Endothelial cell of umbilical vein (primary cell): ENCODE measurements at regions not wholly inside any gene's neighbourhood (a gene's known extent, or its start where the extent isn't known, plus 50 kb on each side); places are given as distances from the start of the nearest gene placed in this dataset.

Experiments used
- BruUV-seq: library from RNA; stranded (reverse); fragments of 400-500 nt; replicated peaks from 2 replicates; lab custom pipeline; 2021; lab: Mats Ljungman, UMichigan
- CTCF ChIA-PET: fragments of 300-600, 350-600 bp; sonication (Branson Sonifier 250); formaldehyde crosslinking; loops from one replicate; lab custom pipeline; 2021; ENCODE audit warnings: antibody characterized with exemption, inconsistent platforms; lab: Charles Lee
- POLR2A ChIA-PET: fragments of 300-600, 350-600 bp; sonication (Branson Sonifier 250); formaldehyde crosslinking; loops from one replicate; lab custom pipeline; 2021; ENCODE audit warnings: antibody characterized with exemption, inconsistent platforms; lab: Charles Lee
- DNase-seq: peaks from one replicate; pipeline ENCODE4 v3.0.0-alpha.2; 2011; ENCODE audit warnings: low read depth, low spot score
- FAIRE-seq: peaks from 2 replicates; lab custom pipeline; 2011; peaks lifted over from hg19 to GRCh38; lab: Jason Lieb, UNC
- H2AFZ ChIP-seq: 2 replicates; pipeline ENCODE4 v1.6.0; 2012; ENCODE audit warnings: low read depth, low read length, control low read depth, inconsistent platforms
- H3K27ac ChIP-seq: 2 replicates; pipeline ENCODE4 v1.5.1; 2011; ENCODE audit warnings: low read depth, mild to moderate bottlenecking, control low read depth, low read length, moderate library complexity; ENCODE audit not compliant: insufficient read depth
- H3K27me3 ChIP-seq, 2 experiments: 2 replicates each; pipeline versions ENCODE4 v1.6.0 to v1.6.1; 2011; ENCODE audit warnings: low read length in 2 of 2, mixed read lengths in 1 of 2; ENCODE audit not compliant: control insufficient read depth in 2 of 2, insufficient read depth in 2 of 2
- H3K36me3 ChIP-seq, 2 experiments: 2 replicates in 1 of 2; 3 replicates in 1 of 2; pipeline ENCODE4 v1.5.1; 2011; ENCODE audit warnings: low read length in 2 of 2, mild to moderate bottlenecking in 1 of 2, moderate library complexity in 1 of 2; ENCODE audit not compliant: control insufficient read depth in 2 of 2, insufficient read depth in 2 of 2; ENCODE audit errors: extremely low read depth in 1 of 2
- H3K4me1 ChIP-seq: 3 replicates; pipeline ENCODE4 v1.5.1; 2011; ENCODE audit warnings: mild to moderate bottlenecking, low read length; ENCODE audit not compliant: control insufficient read depth, insufficient read depth; ENCODE audit errors: extremely low read depth
- H3K4me2 ChIP-seq: 2 replicates; pipeline ENCODE4 v1.6.1; 2011; ENCODE audit warnings: low read length, control low read depth, mixed read lengths; ENCODE audit not compliant: insufficient read depth
- H3K4me3 ChIP-seq, 3 experiments: fragments of 200-600 bp in 1 of 3; sonication (generic), shearing (Covaris generic) in 1 of 3; replicated peaks in 1 of 3; 2 replicates each; pipeline ENCODE4 v1.5.1; 2011 to 2016; ENCODE audit warnings: control low read depth in 3 of 3, low read length in 3 of 3, mild to moderate bottlenecking in 2 of 3, inconsistent platforms in 1 of 3, low read depth in 1 of 3, moderate library complexity in 1 of 3; ENCODE audit not compliant: insufficient read depth in 1 of 3
- H3K79me2 ChIP-seq: 2 replicates; pipeline ENCODE4 v1.6.0; 2012; ENCODE audit warnings: low read length, inconsistent platforms; ENCODE audit not compliant: control insufficient read depth, insufficient read depth
- H3K9ac ChIP-seq: replicated peaks from 2 replicates; pipeline ENCODE3; 2011; ENCODE audit warnings: low read length, control low read depth; ENCODE audit not compliant: insufficient read depth; ENCODE audit errors: extremely low read depth
- H3K9me1 ChIP-seq: replicated peaks from 3 replicates; pipeline ENCODE4 v1.6.0; 2011; ENCODE audit warnings: mild to moderate bottlenecking, low read length; ENCODE audit not compliant: control insufficient read depth, insufficient read depth; ENCODE audit errors: extremely low read depth
- H3K9me3 ChIP-seq: replicated peaks from 2 replicates; pipeline ENCODE4 v1.5.1; 2012; ENCODE audit warnings: low read length, inconsistent platforms; ENCODE audit not compliant: control insufficient read depth, insufficient read depth
- H4K20me1 ChIP-seq: replicated peaks from 2 replicates; pipeline ENCODE3; 2011; ENCODE audit warnings: mild to moderate bottlenecking, low read length; ENCODE audit not compliant: control insufficient read depth, insufficient read depth; ENCODE audit errors: extremely low read depth
- CTCF ChIP-seq, 2 donors: IDR thresholded peaks; 1 replicate in 1 of 2; 2 replicates in 1 of 2; pipeline ENCODE4 v1.5.1; 2011; ENCODE audit warnings: low read length in 2 of 2, mild to moderate bottlenecking in 2 of 2, moderate library complexity in 2 of 2, control low read depth in 1 of 2, inconsistent platforms in 1 of 2, low read depth in 1 of 2; ENCODE audit not compliant: insufficient read depth in 1 of 2; ENCODE audit errors: extremely low read depth in 1 of 2
- EZH2 ChIP-seq: IDR thresholded peaks from 2 replicates; pipeline ENCODE4 v1.6.1; 2012; ENCODE audit warnings: borderline replicate concordance, low read depth, mild to moderate bottlenecking, moderate library complexity, low read length, inconsistent platforms; ENCODE audit not compliant: severe bottlenecking
- FOS ChIP-seq: IDR thresholded peaks from 2 replicates; pipeline ENCODE4 v1.6.1; 2011; ENCODE audit warnings: mild to moderate bottlenecking, low read length, moderate library complexity, borderline replicate concordance; ENCODE audit not compliant: insufficient read depth
- GATA2 ChIP-seq: IDR thresholded peaks from 2 replicates; pipeline ENCODE4 v1.7.0; 2011; ENCODE audit warnings: low read depth, mild to moderate bottlenecking, moderate library complexity, mixed read lengths, low read length; ENCODE audit not compliant: insufficient read length, insufficient read depth
- JUN ChIP-seq: IDR thresholded peaks from 2 replicates; pipeline ENCODE4 v1.6.1; 2011; ENCODE audit warnings: borderline replicate concordance, low read depth; ENCODE audit not compliant: insufficient read length, insufficient read depth
- MAX ChIP-seq: IDR thresholded peaks from 2 replicates; pipeline ENCODE4 v1.6.1; 2011; ENCODE audit not compliant: insufficient read depth, insufficient read length
- MYC ChIP-seq: IDR thresholded peaks from one replicate; pipeline ENCODE4 v1.6.1; 2011; ENCODE audit warnings: mild to moderate bottlenecking, low read depth, low read length
- POLR2A ChIP-seq: IDR thresholded peaks from 2 replicates; pipeline ENCODE4 v1.6.1; 2012; ENCODE audit warnings: low read depth, mild to moderate bottlenecking, control low read depth, low read length
- POLR2AphosphoS5 ChIP-seq: IDR thresholded peaks from 2 replicates; pipeline ENCODE4 v1.6.1; 2012; ENCODE audit warnings: low read depth, mild to moderate bottlenecking, control low read depth, low read length, moderate library complexity; ENCODE audit not compliant: insufficient read depth
- dilution Hi-C: fragments of 300-500 bp; cut with MboI; formaldehyde crosslinking; loops from one replicate; pipeline ENCODE4 v1.15.0; 2019; ENCODE audit warnings: low sequenced_read_pairs; ENCODE audit not compliant: extremely low pct_ligation_motif_present
- intact Hi-C: fragments of 100-400 bp; cut with micrococcal nuclease; formaldehyde crosslinking; loops from one replicate; pipeline ENCODE4 v1.10.0; 2022

GRCh38 chr1:177660188-177660587 lies 309.7 kb downstream of the SEC16B start:
- FAIRE-seq = no peak

More at GRCh38 chr1:177660188-177660587, 309.7 kb downstream of the SEC16B start:
- Histone ChIP-seq H3K9ac (no peak overlapping the region), H3K79me2 (no peaks in the 10 kb centered on the region), H3K9me1 (no peaks in the 10 kb centered on the region), H3K4me1 (no peaks in the 10 kb centered on the region), H2AFZ (no peak overlapping the region), H3K4me3 (no peak overlapping the region), H4K20me1 (no peaks in the 10 kb centered on the region), H3K9me3 (no peaks in the 10 kb centered on the region), H3K4me2 (no peak overlapping the region), H3K27ac (no peak overlapping the region), H3K36me3 (no peaks in the 10 kb centered on the region), H3K27me3 (no peaks in the 10 kb centered on the region)
- DNase-seq = no peak
- intact Hi-C loops (no loop called here), dilution Hi-C loops (no loop called here)
- CTCF ChIA-PET = no interaction called here
- no TSS peak for BruUV-seq
- TF ChIP-seq FOS (no peak), POLR2A (no peak), MYC (no peak), CTCF (IDR thresholded peaks at IDR 0.05; ENCODE audit: extremely low read depth in 1 of 2, insufficient read depth in 1 of 2, low read depth in 1 of 2, low read length in 2 of 2) (no peak), POLR2AphosphoS5 (no peak), JUN (no peak), EZH2 (no peak), MAX (no peak), GATA2 (no peak)
- POLR2A ChIA-PET = no interaction called here
